ENCODE measurements at regions not wholly inside any gene's neighbourhood (a gene's known extent, or its start where the extent isn't known, plus 50 kb on each side); places are given as distances from the start of the nearest gene placed in this dataset.

- no peaks in the 10 kb centered on the region for H3K36me3 ChIP-seq
- intact Hi-C loops (cut with DNase I) = no loop called here
- DNase-seq (no peak), ATAC-seq (no peak)
- TF ChIP-seq, protein P1, sequence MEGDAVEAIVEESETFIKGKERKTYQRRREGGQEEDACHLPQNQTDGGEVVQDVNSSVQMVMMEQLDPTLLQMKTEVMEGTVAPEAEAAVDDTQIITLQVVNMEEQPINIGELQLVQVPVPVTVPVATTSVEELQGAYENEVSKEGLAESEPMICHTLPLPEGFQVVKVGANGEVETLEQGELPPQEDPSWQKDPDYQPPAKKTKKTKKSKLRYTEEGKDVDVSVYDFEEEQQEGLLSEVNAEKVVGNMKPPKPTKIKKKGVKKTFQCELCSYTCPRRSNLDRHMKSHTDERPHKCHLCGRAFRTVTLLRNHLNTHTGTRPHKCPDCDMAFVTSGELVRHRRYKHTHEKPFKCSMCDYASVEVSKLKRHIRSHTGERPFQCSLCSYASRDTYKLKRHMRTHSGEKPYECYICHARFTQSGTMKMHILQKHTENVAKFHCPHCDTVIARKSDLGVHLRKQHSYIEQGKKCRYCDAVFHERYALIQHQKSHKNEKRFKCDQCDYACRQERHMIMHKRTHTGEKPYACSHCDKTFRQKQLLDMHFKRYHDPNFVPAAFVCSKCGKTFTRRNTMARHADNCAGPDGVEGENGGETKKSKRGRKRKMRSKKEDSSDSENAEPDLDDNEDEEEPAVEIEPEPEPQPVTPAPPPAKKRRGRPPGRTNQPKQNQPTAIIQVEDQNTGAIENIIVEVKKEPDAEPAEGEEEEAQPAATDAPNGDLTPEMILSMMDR (IDR thresholded peaks at IDR 0.05) = no peak
- H3K4me1 ChIP-seq = no peaks in the 10 kb centered on the region
- no peaks in the 10 kb centered on the region for H3K27me3 ChIP-seq
- no peaks in the 10 kb centered on the region for H3K9me3 ChIP-seq
- H3K4me3 ChIP-seq = no peak overlapping the region
- H3K27ac ChIP-seq = no peak overlapping the region
Measured at GRCh38 chr3:68458581-68458980, 473.8 kb downstream of the TAFA4 start.

- Histone ChIP-seq H3K27me3 (no peaks in the 10 kb centered on the region), H3K4me3 (no peak overlapping the region), H3K27ac (no peak overlapping the region), H3K9me3 (no peaks in the 10 kb centered on the region), H3K36me3 (no peaks in the 10 kb centered on the region), H3K4me1 (no peaks in the 10 kb centered on the region)
- ATAC-seq (no peak), DNase-seq (no peak)
- intact Hi-C loops (cut with DNase I) = no loop called here
- TF ChIP-seq, protein P1 (IDR thresholded peaks at IDR 0.05) = no peak
Measured at GRCh38 chr3:68448510-68449383, 483.6 kb downstream of the TAFA4 start.

- ATAC-seq (no peak), DNase-seq (no peak)
- intact Hi-C loops (cut with DNase I) = no loop called here
- Histone ChIP-seq H3K4me3 (no peak overlapping the region), H3K4me1 (no peaks in the 10 kb centered on the region), H3K9me3 (no peaks in the 10 kb centered on the region), H3K36me3 (no peaks in the 10 kb centered on the region), H3K27ac (no peak overlapping the region), H3K27me3 (no peaks in the 10 kb centered on the region)
- TF ChIP-seq, protein P1 (IDR thresholded peaks at IDR 0.05) = no peak
Measured at GRCh38 chr3:68447885-68448284, 484.5 kb downstream of the TAFA4 start.

DNA sequence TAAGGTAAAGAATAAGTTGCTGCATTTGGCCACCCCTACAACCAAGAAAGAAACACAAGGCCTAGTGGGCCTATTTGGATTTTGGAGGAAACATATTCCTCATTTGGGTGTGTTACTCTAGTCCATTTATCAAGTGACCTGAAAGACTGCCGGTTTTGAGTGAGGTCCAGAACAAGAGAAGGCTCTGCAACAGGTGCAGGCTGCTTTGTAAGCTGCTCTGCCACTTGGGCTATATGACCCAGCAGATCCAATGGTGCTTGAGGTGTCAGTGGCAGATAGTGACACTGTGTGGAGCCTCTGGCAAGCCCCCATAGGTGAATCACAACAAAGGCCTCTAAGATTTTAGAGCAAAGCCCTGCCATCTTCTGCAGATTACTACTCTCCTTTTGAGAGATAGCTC, 491.3 kb downstream of the TAFA4 start:
- no peak overlapping the region for H3K27ac ChIP-seq
- no peak overlapping the region for H3K4me3 ChIP-seq
- TF ChIP-seq, protein P1 (IDR thresholded peaks at IDR 0.05) = no peak
- ATAC-seq = no peak
- H3K9me3 ChIP-seq = no peaks in the 10 kb centered on the region
- no peaks in the 10 kb centered on the region for H3K4me1 ChIP-seq
- intact Hi-C loops (cut with DNase I) = no loop called here
- no peaks in the 10 kb centered on the region for H3K36me3 ChIP-seq
- DNase-seq = no peak
- H3K27me3 ChIP-seq = no peaks in the 10 kb centered on the region

DNA sequence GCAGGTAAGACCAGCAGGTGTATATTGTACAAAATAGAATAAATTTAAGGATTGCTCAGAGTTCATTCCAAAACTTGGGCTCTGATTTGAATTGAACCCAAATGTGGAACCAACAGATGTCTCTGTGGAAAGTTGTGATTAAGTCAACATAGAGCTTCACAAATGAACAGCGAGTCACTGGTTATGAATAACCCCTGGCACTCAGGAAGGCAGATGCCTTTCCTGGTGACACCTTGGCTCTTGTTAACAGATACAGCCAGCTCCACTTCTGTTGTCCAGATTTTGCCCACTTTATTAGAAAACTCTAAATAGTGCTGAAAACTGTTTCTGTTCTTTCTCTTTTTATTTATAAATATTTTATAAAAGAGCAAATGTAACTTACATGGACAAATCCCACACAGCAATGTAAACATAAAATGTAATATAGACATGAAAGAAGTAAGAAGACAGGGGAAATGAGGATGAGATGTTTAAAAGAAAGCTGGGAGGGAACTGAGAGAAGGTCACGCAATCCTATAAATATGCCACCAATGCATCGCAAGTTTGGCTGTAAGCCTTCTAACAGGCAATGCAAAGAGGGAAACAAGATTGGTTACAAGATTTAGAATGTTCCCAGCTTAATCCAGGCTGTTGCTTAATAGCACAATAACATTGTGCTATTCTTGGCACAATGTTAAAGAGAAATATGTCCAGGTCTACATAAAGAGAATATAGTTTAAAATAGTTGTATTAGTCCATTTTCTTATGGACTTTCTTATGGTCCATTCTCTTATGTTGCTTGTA, 495.5 kb downstream of the TAFA4 start:
- no peaks in the 10 kb centered on the region for H3K27me3 ChIP-seq
- ATAC-seq (no peak), DNase-seq (no peak)
- no peaks in the 10 kb centered on the region for H3K36me3 ChIP-seq
- H3K4me1 ChIP-seq = no peaks in the 10 kb centered on the region
- no peak overlapping the region for H3K27ac ChIP-seq
- intact Hi-C loops (cut with DNase I) = no loop called here
- no peaks in the 10 kb centered on the region for H3K9me3 ChIP-seq
- no peak overlapping the region for H3K4me3 ChIP-seq
- TF ChIP-seq, protein P1 (IDR thresholded peaks at IDR 0.05) = no peak
